GM23338 (cell line): ENCODE measurements at regions not wholly inside any gene's neighbourhood (a gene's known extent, or its start where the extent isn't known, plus 50 kb on each side); places are given as distances from the start of the nearest gene placed in this dataset.

Experiments
- ATAC-seq: fragments of 200-7000 bp; cut with Tn5 transposase; 3 replicates; pipeline ENCODE4 v1.9.1; 2020
- DNase-seq: peaks from one replicate; pipeline ENCODE4 v3.0.0-alpha.2; 2015; ENCODE audit warnings: low spot score
- H2AFZ ChIP-seq: fragments of 200-600 bp; sonication (generic); 2 replicates; pipeline ENCODE4 v1.8.0; 2016; ENCODE audit warnings: antibody characterized with exemption, mild to moderate bottlenecking, moderate library complexity
- H3F3A ChIP-seq: fragments of 200-600 bp; sonication (generic); replicated peaks from 2 replicates; pipeline ENCODE4 v1.8.0; 2017; ENCODE audit warnings: antibody characterized with exemption, mixed run types, low read depth
- H3K27ac ChIP-seq: fragments of 200-600 bp; sonication (generic); 2 replicates; pipeline ENCODE4 v1.6.1; 2016; ENCODE audit warnings: low read depth
- H3K27me3 ChIP-seq: fragments of 200-600 bp; sonication (generic); 2 replicates; pipeline ENCODE4 v1.8.0; 2016; ENCODE audit warnings: mild to moderate bottlenecking, mixed run types, moderate library complexity; ENCODE audit not compliant: insufficient read depth
- H3K36me3 ChIP-seq: fragments of 200-600 bp; sonication (generic); 2 replicates; pipeline ENCODE4 v1.8.0; 2016; ENCODE audit warnings: mild to moderate bottlenecking; ENCODE audit not compliant: insufficient read depth
- H3K4me1 ChIP-seq: fragments of 200-600 bp; sonication (generic); 2 replicates; pipeline ENCODE4 v1.8.0; 2016; ENCODE audit warnings: mild to moderate bottlenecking, moderate library complexity; ENCODE audit not compliant: insufficient read depth
- H3K4me2 ChIP-seq: fragments of 200-600 bp; sonication (generic); 2 replicates; pipeline ENCODE4 v1.7.1; 2017; ENCODE audit warnings: mixed run types
- H3K4me3 ChIP-seq: fragments of 200-600 bp; sonication (generic); 2 replicates; pipeline ENCODE4 v1.6.1; 2016; ENCODE audit warnings: mixed run types
- H3K79me2 ChIP-seq: fragments of 200-600 bp; sonication (generic); replicated peaks from 2 replicates; pipeline ENCODE4 v1.8.0; 2017; ENCODE audit warnings: mild to moderate bottlenecking; ENCODE audit not compliant: insufficient read depth
- H3K9me2 ChIP-seq: fragments of 200-600 bp; sonication (generic); 2 replicates; pipeline ENCODE4 v1.8.0; 2017; ENCODE audit not compliant: insufficient read depth
- H4K20me1 ChIP-seq: fragments of 200-600 bp; sonication (generic); replicated peaks from 2 replicates; pipeline ENCODE4 v1.8.0; 2017; ENCODE audit warnings: mild to moderate bottlenecking; ENCODE audit not compliant: insufficient read depth
- H3K27ac Mint-ChIP-seq: 2 replicates; pipeline ENCODE4 v1.8.0; 2020; ENCODE audit warnings: inconsistent platforms, mild to moderate bottlenecking, moderate library complexity, mixed read lengths
- H3K27me3 Mint-ChIP-seq: 3 replicates; pipeline ENCODE4 v1.8.0; 2022; ENCODE audit warnings: low read depth, mild to moderate bottlenecking, moderate library complexity, mixed read lengths, inconsistent platforms; ENCODE audit not compliant: insufficient read depth, poor library complexity
- H3K36me3 Mint-ChIP-seq: 3 replicates; pipeline ENCODE4 v1.8.0; 2021; ENCODE audit warnings: low read depth, mild to moderate bottlenecking, inconsistent platforms, moderate library complexity, mixed read lengths
- H3K4me1 Mint-ChIP-seq: 3 replicates; pipeline ENCODE4 v1.8.0; 2020; ENCODE audit warnings: mild to moderate bottlenecking, inconsistent platforms, mixed read lengths
- H3K4me3 Mint-ChIP-seq: 3 replicates; pipeline ENCODE4 v1.8.0; 2021; ENCODE audit warnings: moderate library complexity, mild to moderate bottlenecking, inconsistent platforms, mixed read lengths
- H3K9me3 Mint-ChIP-seq: 3 replicates; pipeline ENCODE4 v1.8.0; 2020; ENCODE audit warnings: moderate library complexity, mild to moderate bottlenecking, inconsistent platforms, mixed read lengths
- CREB1 ChIP-seq: fragments of 250-450 bp; sonication (Bioruptor Pico); IDR thresholded peaks from 2 replicates; pipeline ENCODE4 v1.5.0; 2020; ENCODE audit warnings: low read depth, mild to moderate bottlenecking, moderate library complexity
- CTCF ChIP-seq, 2 experiments: fragments of 200-600 bp in 1 of 2; sonication (generic) in 1 of 2; conservative IDR thresholded peaks; 2 replicates each; pipeline versions ENCODE4 v1.5.1 to v1.6.1; 2016 to 2017; ENCODE audit warnings: antibody characterized with exemption in 2 of 2, low read depth in 2 of 2, mild to moderate bottlenecking in 2 of 2, moderate library complexity in 1 of 2
- ETS1 ChIP-seq: IDR thresholded peaks from 2 replicates; pipeline ENCODE4 v1.6.1; 2016; ENCODE audit warnings: antibody characterized with exemption
- EZH2 ChIP-seq: fragments of 200-600 bp; sonication (generic); IDR thresholded peaks from one replicate; pipeline ENCODE4 v1.8.0; 2017; ENCODE audit warnings: antibody characterized with exemption, mild to moderate bottlenecking, low read depth; ENCODE audit not compliant: unreplicated experiment
- EZH2phosphoT487 ChIP-seq: fragments of 200-600 bp; sonication (generic); IDR thresholded peaks from one replicate; pipeline ENCODE4 v1.8.1; 2018; ENCODE audit warnings: antibody characterized with exemption; ENCODE audit not compliant: unreplicated experiment
- JUNB ChIP-seq: IDR thresholded peaks from one replicate; pipeline ENCODE4 v1.6.1; 2016; ENCODE audit warnings: antibody characterized with exemption; ENCODE audit not compliant: unreplicated experiment
- POLR2AphosphoS5 ChIP-seq: IDR thresholded peaks from 2 replicates; pipeline ENCODE4 v1.6.1; 2016; ENCODE audit warnings: antibody characterized with exemption, low read depth
- REST ChIP-seq: IDR thresholded peaks from one replicate; pipeline ENCODE4 v1.6.1; 2018; ENCODE audit warnings: antibody characterized with exemption; ENCODE audit not compliant: unreplicated experiment
- STAT1 ChIP-seq: IDR thresholded peaks from one replicate; pipeline ENCODE4 v1.6.1; 2016; ENCODE audit warnings: antibody characterized with exemption; ENCODE audit not compliant: unreplicated experiment
- ZNF331 ChIP-seq: fragments of 250-450 bp; sonication (Bioruptor Pico); IDR thresholded peaks from 2 replicates; pipeline ENCODE4 v1.5.0; 2020; ENCODE audit warnings: low read depth, mild to moderate bottlenecking, moderate library complexity
- TF ChIP-seq, protein P1 (sequence below): fragments of 250-450 bp; sonication (Bioruptor Pico); IDR thresholded peaks from 2 replicates; pipeline ENCODE4 v1.5.0; 2020; ENCODE audit warnings: mild to moderate bottlenecking, moderate library complexity

DNA sequence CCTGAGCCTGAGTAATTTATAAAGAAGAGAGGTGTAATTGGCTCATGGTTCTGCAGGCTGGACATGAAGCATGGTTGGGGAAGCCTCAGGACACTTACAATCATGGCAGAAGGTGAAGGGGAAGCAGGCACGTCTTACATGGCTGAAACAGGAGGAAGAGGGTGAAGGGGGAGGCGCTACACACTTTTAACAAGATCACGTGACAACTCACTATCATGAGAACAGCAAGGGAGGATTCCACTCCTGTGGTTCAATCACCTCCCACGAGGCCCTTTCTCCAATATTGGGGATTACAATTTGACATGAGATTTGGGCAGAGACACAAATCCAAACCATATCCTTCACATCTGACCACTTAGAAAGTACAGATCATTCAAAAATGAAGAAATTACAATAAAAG, 110.6 kb upstream of the SHISA6 start (continued):
- TF ChIP-seq CTCF (conservative IDR thresholded peaks at IDR 0.05; ENCODE audit: low read depth in 2 of 2): no peak
- no peak for TF ChIP-seq JUNB
- no peak for TF ChIP-seq POLR2AphosphoS5
- TF ChIP-seq ZNF331: no peak
- TF ChIP-seq, protein P1, sequence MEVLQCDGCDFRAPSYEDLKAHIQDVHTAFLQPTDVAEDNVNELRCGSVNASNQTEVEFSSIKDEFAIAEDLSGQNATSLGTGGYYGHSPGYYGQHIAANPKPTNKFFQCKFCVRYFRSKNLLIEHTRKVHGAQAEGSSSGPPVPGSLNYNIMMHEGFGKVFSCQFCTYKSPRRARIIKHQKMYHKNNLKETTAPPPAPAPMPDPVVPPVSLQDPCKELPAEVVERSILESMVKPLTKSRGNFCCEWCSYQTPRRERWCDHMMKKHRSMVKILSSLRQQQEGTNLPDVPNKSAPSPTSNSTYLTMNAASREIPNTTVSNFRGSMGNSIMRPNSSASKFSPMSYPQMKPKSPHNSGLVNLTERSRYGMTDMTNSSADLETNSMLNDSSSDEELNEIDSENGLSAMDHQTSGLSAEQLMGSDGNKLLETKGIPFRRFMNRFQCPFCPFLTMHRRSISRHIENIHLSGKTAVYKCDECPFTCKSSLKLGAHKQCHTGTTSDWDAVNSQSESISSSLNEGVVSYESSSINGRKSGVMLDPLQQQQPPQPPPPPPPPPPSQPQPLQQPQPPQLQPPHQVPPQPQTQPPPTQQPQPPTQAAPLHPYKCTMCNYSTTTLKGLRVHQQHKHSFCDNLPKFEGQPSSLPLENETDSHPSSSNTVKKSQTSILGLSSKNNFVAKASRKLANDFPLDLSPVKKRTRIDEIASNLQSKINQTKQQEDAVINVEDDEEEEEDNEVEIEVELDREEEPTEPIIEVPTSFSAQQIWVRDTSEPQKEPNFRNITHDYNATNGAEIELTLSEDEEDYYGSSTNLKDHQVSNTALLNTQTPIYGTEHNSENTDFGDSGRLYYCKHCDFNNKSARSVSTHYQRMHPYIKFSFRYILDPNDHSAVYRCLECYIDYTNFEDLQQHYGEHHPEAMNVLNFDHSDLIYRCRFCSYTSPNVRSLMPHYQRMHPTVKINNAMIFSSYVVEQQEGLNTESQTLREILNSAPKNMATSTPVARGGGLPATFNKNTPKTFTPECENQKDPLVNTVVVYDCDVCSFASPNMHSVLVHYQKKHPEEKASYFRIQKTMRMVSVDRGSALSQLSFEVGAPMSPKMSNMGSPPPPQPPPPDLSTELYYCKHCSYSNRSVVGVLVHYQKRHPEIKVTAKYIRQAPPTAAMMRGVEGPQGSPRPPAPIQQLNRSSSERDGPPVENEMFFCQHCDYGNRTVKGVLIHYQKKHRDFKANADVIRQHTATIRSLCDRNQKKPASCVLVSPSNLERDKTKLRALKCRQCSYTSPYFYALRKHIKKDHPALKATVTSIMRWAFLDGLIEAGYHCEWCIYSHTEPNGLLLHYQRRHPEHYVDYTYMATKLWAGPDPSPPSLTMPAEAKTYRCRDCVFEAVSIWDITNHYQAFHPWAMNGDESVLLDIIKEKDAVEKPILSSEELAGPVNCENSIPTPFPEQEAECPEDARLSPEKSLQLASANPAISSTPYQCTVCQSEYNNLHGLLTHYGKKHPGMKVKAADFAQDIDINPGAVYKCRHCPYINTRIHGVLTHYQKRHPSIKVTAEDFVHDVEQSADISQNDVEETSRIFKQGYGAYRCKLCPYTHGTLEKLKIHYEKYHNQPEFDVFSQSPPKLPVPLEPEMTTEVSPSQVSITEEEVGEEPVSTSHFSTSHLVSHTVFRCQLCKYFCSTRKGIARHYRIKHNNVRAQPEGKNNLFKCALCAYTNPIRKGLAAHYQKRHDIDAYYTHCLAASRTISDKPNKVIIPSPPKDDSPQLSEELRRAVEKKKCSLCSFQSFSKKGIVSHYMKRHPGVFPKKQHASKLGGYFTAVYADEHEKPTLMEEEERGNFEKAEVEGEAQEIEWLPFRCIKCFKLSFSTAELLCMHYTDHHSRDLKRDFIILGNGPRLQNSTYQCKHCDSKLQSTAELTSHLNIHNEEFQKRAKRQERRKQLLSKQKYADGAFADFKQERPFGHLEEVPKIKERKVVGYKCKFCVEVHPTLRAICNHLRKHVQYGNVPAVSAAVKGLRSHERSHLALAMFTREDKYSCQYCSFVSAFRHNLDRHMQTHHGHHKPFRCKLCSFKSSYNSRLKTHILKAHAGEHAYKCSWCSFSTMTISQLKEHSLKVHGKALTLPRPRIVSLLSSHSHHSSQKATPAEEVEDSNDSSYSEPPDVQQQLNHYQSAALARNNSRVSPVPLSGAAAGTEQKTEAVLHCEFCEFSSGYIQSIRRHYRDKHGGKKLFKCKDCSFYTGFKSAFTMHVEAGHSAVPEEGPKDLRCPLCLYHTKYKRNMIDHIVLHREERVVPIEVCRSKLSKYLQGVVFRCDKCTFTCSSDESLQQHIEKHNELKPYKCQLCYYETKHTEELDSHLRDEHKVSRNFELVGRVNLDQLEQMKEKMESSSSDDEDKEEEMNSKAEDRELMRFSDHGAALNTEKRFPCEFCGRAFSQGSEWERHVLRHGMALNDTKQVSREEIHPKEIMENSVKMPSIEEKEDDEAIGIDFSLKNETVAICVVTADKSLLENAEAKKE: no peak

DNA sequence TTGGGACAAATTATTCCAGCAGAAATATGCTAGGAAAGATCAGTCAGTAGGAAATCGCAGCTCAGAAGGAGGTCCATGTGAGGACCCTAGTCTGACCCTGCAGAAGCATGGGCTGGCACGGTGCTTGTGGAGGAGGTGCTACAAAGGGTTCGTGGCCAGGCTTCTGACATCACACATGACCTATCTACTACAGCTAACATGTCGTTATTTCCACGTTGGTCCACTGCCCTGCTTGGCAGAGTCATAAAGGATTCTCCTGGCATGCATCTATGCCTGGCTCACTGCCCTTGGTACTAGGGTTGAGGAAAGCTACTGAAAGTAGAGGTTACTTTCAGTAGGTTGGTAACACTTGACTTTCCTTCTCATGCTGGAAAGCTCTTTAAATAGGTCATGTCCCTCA, 118.1 kb upstream of the SHISA6 start:
- H3F3A ChIP-seq: no peaks in the 10 kb centered on the region
- H3K9me3 Mint-ChIP-seq: peaks cover 95% of the 10 kb centered on the region
- no peak overlapping the region for H2AFZ ChIP-seq
- no peak overlapping the region for H3K27ac ChIP-seq
- no peaks in the 10 kb centered on the region for H3K4me1 ChIP-seq
- no peaks in the 10 kb centered on the region for H4K20me1 ChIP-seq
- no peak overlapping the region for H3K4me3 ChIP-seq
- no peaks in the 10 kb centered on the region for H3K4me1 Mint-ChIP-seq
- DNase-seq (no peak), ATAC-seq (no peak)
- H3K27me3 ChIP-seq: no peaks in the 10 kb centered on the region
- H3K4me2 ChIP-seq: no peak overlapping the region
- no peaks in the 10 kb centered on the region for H3K9me2 ChIP-seq
- peaks cover 50% of the 10 kb centered on the region for H3K36me3 Mint-ChIP-seq
- H3K27me3 Mint-ChIP-seq: peaks cover 2% of the 10 kb centered on the region
- no peak overlapping the region for H3K4me3 Mint-ChIP-seq
- no peak overlapping the region for H3K27ac Mint-ChIP-seq
- no peaks in the 10 kb centered on the region; the same call in 1 of the 2 replicates for H3K36me3 ChIP-seq
- H3K79me2 ChIP-seq: no peaks in the 10 kb centered on the region
- TF ChIP-seq ZNF331 (no peak), EZH2 (no peak), CREB1 (CRISPR knock-in tag) (no peak), STAT1 (no peak), REST (no peak), EZH2phosphoT487 (no peak), CTCF (conservative IDR thresholded peaks at IDR 0.05; ENCODE audit: low read depth in 2 of 2) (no peak), ETS1 (no peak)
